HG03045 (cell line): ENCODE measurements at regions not wholly inside any gene's neighbourhood (a gene's known extent, or its start where the extent isn't known, plus 50 kb on each side); places are given as distances from the start of the nearest gene placed in this dataset.

Source experiments
- ATAC-seq: cut with Tn5 transposase; IDR thresholded peaks from one replicate; pipeline ENCODE4 v1.9.1; 2021; ENCODE audit warnings: mild to moderate bottlenecking, moderate library complexity; ENCODE audit not compliant: unreplicated experiment

DNA sequence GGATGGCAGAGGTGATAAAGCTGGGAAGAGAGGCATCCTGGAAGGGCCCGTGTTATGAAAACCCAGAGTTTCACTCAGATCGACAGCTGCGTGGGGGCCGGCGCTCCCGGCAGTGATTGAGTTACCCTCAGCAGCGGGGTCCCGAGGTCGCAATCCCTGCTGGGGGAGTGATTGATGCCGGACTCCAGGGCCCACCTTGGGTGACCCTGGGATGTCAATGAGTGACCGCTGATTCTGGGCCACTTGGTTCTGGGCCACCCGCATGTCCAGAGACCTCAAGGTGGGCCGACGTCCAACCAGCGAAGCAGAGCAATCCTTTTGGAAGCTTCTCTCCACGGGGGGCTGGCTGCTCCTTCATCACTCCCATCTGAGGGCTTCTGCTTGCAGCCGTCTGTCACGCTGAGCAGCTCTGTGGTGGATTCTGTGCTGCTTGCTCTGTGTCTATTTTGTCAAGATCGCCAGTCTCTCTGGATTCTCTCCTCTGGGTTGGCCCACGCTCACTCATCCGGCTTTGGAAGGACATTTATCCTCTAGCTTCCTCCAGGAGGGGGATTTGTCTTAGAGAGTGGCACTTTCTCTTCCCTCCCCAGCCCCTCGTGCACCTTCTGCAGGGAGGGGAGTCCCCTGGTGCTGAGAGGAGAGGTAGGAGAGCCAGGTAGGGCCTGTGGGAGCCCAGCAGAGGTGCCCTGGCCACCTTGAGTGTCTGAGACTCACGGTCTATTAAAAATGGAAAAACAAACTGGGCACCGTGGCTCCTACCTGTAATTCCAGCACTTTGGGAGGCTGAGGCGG lies 110.9 kb upstream of the C1orf174 start:
- no peak for ATAC-seq

DNA sequence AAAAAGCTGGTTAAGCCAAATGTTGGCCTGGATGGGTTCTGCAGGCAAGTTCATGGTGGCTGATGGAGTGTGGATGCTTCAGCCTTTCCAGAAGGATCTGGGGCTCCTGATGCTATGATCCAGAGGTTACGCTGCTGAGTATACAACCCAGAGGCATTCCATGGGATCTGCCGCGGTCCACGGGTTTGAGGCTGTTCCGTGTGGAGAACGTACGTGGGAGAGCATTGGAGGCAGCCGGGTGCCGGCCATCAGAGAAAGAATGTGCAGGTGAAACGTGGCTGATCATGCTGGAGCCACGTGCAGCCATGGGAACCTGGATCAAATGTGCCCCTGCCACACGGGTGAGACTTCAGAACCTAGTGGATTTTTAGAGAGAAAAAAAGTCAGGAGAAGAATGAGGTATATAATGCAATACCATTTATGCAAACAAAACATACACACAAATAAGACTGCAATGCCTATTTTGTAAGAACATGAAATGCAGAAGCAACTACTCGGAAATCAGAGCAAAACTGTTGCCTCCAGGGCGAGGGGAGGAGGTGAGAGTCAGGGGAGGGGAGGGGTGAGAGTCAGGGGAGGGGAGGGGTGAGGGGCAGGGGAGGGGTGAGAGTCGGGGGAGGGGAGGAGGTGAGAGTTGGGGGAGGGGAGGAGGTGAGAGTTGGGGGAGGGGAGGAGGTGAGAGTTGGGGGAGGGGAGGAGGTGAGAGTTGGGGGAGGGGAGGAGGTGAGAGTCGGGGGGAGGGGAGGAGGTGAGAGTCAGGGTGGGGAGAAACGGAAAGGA lies 116.5 kb upstream of the C1orf174 start:
- ATAC-seq, result no peak

DNA sequence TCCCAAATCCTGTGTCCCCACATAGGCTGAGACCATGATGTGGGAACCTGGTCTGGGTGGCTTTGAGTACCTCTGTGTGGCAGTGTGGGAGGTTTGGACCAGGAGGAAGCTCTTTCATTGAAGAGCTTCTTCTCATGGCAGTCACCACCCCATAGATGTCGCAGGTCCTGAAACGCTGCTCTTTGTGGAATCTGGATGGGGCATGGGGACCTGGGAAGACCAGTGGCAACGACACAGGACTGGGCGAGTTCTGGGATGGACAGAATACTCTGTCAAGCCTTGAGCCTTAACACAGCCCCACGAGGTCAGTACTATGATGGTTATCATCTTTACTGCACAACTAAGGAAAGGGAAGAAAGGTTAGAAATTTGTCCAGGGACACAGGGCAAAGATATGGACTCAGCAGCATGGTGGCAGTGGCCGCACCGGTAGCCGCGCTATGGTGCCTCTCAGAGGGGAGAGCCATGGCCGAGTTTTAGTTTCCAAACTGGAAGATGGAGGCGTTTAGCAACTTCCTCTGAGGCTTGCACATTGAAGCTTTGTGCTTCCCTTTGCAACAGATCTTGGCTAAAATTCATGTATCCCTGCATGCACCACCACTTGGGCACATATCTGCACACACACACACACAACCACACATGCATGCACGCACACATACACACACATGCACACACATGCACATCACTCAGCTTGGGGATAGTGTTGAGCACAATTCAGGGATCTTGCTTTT lies 117.7 kb upstream of the C1orf174 start:
- ATAC-seq, result no peak

DNA sequence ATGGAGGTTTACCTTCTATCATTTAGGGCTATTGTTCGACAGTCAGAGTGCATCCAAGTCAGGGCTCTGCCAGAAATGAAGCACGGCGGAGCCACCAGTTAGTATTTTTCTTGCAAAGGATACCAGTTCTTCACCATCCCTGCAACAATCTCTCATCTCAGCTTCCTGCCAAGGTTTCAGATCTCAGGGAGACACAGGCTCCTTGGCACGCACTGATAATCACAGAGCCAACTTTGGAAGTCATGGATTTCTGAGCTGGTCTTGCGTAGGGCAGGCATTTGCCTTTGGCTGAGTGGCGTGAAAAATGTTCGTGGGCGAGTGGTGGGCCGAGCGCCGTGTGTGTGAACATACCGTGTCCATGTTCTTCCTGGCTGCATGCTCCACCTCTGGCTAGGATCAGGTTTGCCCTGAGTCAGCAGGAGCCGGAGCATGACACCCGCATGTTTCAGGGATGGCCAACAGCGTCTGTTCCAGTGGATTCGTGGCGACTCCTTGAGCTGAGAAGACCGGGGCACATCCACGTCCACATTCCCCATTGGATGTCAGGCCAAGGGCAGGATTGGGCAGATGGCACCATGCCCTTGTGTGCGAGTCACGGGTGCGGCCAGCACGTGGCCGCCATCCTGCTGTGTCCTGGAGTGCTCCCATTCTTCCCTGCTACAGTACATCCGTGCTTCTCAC lies 118.5 kb upstream of the C1orf174 start:
- no peak for ATAC-seq

DNA sequence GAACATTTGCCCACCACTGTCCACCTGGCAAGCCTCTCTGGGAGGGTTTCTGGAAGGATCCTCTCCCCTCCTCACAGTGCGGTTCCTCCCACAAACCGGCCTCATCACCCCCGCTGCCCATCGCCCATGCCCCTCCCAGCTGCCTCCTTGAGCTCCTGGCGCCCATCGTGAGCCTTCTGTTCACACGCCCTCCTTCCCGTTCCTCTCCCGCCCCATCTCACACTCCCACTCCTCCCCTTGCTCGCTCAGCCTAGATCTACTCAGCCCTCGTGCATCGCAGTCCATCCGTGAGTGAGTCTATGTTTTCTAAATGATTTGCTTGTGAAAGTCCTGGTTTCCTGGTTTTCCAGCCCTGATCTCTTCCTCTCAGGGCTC lies 119.1 kb upstream of the C1orf174 start:
- no peak for ATAC-seq

DNA sequence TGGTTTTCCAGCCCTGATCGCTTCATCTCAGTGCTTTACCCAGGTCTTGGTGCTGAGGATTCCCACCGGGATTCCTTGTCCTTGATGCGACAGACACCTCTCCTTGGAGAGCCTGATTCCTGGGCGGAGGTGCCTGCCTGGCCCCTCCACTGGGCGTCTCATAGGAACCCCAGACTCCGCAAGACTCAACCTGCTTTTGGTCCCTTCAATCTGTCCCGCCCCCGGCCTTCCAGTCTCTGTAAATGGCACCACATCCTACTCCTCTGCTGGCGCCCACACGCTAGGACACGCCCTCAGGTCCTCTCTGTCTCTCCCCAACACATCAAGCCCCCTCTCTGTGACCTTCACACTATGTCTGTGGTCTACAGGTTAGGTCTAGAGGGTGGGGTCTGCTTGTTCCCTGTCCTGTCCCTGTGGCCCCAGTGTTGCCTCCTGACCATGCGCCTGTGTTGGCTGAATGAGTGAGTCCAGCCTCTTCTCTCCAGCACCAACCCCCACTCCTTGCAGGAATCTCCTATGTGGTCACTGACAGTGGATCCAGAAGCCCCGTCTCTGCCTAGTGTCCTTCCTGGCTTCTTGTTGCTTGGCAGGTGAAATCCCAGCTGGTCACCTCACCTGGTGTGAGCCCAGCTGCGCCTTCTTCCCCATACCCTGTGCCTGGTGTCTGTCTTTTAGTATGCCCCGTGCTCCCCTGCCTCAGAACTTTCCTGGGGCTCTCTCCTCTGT lies 119.7 kb upstream of the C1orf174 start:
- ATAC-seq, result no peak

DNA sequence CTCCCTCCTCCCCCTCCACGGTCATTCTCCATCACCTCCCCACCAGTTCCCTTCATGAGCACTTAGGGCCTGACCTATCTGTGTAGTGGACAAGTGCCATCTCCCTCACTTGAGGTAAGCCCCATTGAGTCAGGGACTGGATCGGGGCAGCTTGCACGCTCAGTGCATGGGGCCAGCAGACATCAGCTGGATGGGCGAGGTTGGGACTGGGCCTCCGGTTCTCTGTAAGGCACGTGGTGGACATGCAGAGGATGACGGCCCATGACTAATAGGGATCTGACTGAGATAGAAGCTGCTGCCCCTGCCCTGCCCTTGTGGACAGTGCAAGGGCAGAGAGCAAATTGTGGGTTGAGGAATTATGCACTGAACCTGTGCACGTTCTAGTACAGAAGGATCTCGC lies 120.4 kb upstream of the C1orf174 start:
- ATAC-seq, result no peak

DNA sequence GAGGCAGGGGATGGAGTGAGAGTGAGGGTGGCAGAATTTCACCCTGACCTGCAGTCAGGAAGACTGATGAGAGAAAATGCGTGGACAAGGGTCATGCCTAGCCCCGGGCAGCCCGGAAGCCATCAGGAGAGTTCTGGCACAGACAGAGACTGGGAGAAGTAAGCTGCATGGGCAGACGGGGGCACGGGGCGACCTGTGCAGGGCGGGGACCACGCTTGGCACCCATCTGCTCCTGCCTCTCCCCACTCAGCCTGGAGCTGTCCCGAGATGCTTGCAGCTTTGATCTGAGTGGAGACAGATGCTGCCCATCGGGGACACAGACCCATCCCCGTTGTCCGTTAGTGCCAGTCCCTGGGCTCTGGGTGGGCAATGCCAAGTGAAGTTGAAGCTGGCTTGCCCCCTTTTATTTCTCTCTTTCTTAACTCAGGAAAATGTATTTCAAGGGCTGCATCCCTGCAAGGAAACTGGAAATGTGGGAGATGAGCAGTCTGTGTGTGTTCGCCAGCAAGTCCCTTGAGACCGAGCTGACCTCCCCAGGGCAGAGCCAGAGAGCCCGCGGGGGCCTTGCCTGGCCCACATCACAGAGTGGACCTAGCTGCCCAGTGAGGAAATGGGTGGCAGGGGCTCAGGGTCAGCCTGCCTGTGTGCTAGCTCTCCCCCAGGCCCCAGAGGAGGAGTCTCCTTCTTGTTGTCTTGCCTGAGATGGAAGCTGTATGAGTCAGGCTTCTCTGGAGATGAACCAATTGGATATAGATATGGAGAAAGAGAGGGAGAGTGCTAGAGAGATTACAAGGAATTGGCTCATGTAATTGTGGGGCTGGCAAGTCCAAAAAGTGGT lies 121.3 kb upstream of the C1orf174 start:
- no peak for ATAC-seq

DNA sequence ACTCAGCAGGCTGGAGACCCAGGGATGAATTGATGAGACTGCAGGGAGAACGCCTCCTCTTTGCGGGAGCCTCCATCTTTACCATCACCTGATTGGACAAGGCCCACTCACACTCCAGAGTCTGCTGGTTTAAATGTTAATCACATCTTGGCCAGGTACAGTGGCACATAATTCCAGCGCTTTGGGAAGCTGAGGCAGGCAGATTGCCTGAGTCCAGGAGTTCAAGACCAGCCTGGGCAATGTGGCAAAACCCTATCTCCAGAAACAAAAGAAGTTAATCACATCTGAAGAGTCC lies 121.8 kb upstream of the C1orf174 start:
- ATAC-seq, result no peak

DNA sequence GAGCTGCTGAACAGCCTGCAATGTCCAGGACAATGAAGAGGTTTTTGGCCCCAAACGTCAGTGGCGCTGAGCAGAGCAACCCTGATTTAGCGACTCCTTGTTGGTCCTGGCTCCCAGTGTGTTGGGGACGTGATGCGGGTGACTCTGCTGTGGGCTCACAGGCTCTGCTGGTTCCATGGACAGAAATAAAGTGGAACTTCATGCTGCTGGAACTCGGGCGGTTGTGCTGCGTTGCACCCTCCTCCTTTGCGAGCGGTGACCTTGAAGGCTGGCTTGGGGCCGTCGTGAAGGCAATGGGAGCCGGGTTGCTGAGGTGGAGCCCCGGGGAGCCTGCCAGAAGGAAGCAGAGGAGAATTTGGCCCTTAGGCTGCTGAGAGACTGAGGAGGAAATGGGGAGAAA lies 122.6 kb upstream of the C1orf174 start:
- ATAC-seq, result no peak

DNA sequence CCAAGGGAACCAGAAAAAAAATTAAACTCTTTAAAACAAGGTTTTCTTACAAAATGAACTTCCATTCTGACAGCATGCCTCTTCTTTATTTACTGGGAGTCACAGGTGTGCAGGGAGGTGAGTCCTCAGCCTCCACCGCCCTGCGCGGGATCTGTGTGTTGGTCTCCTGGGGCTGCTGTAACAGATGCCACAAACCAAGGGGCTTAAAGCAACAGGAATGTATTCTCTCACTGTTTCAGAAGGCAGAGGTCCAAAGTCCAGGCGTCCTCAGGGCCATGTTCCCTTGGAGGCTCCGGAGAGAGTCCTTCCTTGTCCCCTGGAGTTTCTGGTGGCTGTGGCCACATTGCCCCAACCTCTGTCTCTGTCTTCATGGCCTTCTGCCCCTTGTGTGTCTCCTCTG lies 123.6 kb upstream of the C1orf174 start:
- no peak for ATAC-seq

DNA sequence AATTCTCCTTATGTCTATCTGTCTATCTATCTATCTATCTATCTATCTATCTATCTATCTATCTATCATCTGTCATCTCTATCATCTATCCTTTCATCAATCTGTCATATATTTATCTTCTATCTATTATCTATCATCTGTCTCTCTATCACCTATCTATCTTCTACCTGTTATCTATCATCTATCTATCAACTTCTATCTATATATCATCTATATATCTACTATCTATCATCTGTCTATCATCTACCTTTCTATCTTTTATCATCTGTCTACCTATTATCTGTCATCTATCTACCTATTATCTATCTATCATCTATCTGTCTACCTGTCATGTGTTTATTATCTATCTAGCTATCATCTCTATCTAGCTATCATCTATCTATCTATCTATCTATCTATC lies 124.7 kb upstream of the C1orf174 start:
- no peak for ATAC-seq

DNA sequence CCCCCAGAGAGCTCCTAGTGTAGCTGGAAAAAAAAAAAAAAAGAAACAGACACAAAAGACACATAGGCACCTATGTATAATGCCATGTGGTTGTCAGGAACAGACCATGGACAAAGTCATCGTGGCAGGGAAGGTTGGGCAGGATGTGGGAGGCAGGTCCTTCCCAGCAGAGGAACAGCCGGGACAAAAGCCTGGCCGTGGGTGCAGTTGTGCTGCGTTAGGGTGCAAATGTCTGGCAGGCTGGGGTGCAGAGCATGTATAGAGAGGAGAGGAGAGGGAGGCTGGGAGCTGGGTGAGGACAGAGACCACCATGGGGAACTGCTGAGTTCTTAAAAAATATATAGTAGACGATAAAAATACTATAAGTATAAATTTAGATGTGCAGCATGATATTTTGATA lies 125.7 kb upstream of the C1orf174 start:
- no peak for ATAC-seq

DNA sequence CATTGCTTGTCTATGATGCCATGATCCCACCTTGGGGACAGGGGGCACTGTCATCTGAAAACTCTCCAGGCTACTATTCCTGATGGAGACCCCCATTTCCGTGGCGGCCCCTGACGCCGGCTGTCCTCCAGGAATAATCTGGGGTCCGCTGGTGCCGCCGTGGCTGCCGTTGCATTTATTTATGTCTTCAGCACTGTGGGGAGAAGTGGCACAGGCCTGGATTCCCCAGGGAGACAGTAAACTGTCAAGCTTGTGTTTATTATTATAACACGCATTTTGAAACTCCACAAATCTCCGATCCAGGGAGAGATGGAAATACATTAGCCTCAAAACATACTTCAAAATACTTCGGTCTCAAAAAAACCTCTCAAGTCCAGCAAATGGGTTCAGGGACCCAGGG lies 126.9 kb upstream of the C1orf174 start:
- ATAC-seq, result no peak

DNA sequence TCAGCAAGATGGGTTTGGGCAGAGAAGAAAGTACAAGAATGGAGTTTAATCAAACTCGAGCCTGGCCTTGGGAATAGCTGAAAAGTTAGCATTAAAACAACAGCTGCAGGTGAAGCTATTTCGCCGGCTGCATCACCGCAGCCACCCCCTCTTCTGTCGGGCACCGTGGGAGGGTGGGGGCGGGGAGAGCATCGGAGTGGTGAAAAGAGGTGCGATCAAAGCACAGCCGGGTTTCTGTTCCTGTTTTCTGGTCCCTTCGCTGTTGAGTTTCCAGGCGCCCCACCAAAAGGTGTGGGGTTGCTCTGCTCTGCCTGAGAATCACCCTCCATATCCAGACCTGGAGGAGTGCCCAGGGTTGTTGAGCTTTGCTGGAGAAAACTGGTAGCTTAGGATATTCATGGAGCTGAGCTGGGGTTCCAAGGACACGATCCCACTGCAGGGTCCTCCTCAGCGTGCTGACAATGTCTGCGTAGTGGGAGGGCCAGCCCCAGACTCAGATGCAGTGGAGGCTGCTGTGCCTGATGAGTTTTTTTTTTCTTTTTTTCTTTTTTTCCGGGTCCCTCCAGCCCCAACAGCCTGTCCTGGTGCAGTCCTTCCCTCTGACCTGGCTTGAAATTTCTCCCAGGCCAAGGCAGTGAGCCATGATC lies 127.5 kb upstream of the C1orf174 start:
- no peak for ATAC-seq

DNA sequence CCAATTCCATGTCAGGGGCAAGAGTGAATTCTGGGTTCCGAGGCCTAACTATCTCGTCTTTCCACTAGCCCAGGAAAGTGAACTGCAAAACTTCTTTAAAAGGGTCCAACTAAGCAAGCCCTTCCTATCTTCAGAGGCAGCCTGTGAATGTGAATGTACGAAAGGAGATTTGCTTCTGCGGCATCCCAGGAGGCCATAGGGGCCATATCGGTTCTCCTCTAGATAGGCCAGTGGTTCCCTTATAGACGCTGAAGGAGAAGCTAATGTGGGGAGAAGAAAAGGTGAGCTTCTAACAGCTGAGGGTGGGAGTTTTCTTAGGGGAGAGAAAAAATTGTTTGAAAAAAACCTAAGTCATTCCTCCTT lies 128.0 kb upstream of the C1orf174 start:
- ATAC-seq, result no peak

DNA sequence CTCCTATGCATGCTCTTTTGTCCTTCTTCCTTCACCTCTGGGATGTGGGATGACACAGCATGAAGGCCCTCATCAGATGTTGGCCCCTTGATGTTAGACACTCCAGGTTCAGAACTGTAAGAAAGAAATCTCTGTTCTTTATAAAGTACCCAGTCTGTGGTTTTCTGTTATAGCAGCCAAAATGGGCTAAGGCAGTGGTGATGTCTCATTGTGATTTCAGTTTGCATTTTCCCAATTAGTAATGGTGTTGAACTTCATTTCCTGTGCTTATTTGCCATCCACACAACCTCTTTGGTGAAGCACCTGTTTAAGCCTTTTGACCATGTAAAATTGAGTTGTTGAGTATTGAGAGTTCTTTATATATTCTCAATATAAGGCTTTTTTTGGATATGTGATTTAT lies 129.3 kb upstream of the C1orf174 start:
- no peak for ATAC-seq

DNA sequence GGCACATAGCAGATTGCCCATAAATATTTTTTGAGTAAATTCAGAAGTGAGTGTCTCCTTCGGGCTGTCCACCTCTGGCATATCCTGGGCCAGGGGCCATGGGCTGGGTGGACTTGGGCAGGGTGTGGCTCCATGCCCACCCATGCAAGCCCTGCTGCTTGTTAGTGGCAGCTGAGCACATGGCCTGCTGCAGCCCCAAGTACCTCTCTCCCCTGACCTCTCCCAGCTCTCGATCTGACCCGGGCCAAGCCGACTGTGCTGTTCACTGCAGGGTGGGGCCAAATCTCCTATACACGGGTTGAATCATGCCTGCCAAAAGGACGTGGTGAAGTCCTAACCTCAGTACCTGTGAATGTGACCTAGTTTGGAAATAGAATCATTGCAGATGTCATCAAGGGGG lies 132.5 kb upstream of the C1orf174 start:
- no peak for ATAC-seq

DNA sequence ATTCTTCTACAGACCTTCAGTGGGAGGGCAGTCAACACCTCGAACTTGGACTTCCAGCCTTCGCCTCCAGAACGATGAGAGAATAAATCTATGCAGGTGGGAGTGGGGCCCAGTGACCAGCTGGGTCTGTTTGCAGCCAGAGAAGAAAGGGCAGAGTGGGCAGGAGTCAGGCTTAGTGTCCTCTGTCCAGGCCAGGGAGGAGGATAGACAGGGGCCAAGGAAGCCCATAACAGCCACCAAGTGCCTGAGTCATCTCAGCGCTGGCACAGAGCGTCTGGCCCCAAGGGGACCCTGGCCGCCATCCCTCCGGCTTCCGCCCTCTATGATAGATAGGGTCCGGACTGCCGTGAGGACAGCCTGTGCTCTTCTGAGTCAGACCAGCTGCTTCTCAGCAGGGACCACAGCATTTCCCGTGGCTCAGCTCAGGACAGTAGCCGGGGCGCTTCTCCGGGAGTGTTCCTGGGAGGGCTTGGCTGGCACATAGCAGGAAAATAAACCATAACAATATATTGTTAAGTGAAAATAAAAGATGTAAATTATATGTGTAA lies 133.1 kb upstream of the C1orf174 start:
- ATAC-seq, result no peak
